GM23338 (cell line): ENCODE measurements at regions not wholly inside any gene's neighbourhood (a gene's known extent, or its start where the extent isn't known, plus 50 kb on each side); places are given as distances from the start of the nearest gene placed in this dataset.

Source experiments
- ATAC-seq: fragments of 200-7000 bp; cut with Tn5 transposase; 3 replicates; pipeline ENCODE4 v1.9.1; 2020
- DNase-seq: peaks from one replicate; pipeline ENCODE4 v3.0.0-alpha.2; 2015; ENCODE audit warnings: low spot score
- H2AFZ ChIP-seq: fragments of 200-600 bp; sonication (generic); 2 replicates; pipeline ENCODE4 v1.8.0; 2016; ENCODE audit warnings: antibody characterized with exemption, mild to moderate bottlenecking, moderate library complexity
- H3F3A ChIP-seq: fragments of 200-600 bp; sonication (generic); replicated peaks from 2 replicates; pipeline ENCODE4 v1.8.0; 2017; ENCODE audit warnings: antibody characterized with exemption, mixed run types, low read depth
- H3K27ac ChIP-seq: fragments of 200-600 bp; sonication (generic); 2 replicates; pipeline ENCODE4 v1.6.1; 2016; ENCODE audit warnings: low read depth
- H3K27me3 ChIP-seq: fragments of 200-600 bp; sonication (generic); 2 replicates; pipeline ENCODE4 v1.8.0; 2016; ENCODE audit warnings: mild to moderate bottlenecking, mixed run types, moderate library complexity; ENCODE audit not compliant: insufficient read depth
- H3K36me3 ChIP-seq: fragments of 200-600 bp; sonication (generic); 2 replicates; pipeline ENCODE4 v1.8.0; 2016; ENCODE audit warnings: mild to moderate bottlenecking; ENCODE audit not compliant: insufficient read depth
- H3K4me1 ChIP-seq: fragments of 200-600 bp; sonication (generic); 2 replicates; pipeline ENCODE4 v1.8.0; 2016; ENCODE audit warnings: mild to moderate bottlenecking, moderate library complexity; ENCODE audit not compliant: insufficient read depth
- H3K4me2 ChIP-seq: fragments of 200-600 bp; sonication (generic); 2 replicates; pipeline ENCODE4 v1.7.1; 2017; ENCODE audit warnings: mixed run types
- H3K4me3 ChIP-seq: fragments of 200-600 bp; sonication (generic); 2 replicates; pipeline ENCODE4 v1.6.1; 2016; ENCODE audit warnings: mixed run types
- H3K79me2 ChIP-seq: fragments of 200-600 bp; sonication (generic); replicated peaks from 2 replicates; pipeline ENCODE4 v1.8.0; 2017; ENCODE audit warnings: mild to moderate bottlenecking; ENCODE audit not compliant: insufficient read depth
- H3K9me2 ChIP-seq: fragments of 200-600 bp; sonication (generic); 2 replicates; pipeline ENCODE4 v1.8.0; 2017; ENCODE audit not compliant: insufficient read depth
- H4K20me1 ChIP-seq: fragments of 200-600 bp; sonication (generic); replicated peaks from 2 replicates; pipeline ENCODE4 v1.8.0; 2017; ENCODE audit warnings: mild to moderate bottlenecking; ENCODE audit not compliant: insufficient read depth
- H3K27ac Mint-ChIP-seq: 2 replicates; pipeline ENCODE4 v1.8.0; 2020; ENCODE audit warnings: inconsistent platforms, mild to moderate bottlenecking, moderate library complexity, mixed read lengths
- H3K27me3 Mint-ChIP-seq: 3 replicates; pipeline ENCODE4 v1.8.0; 2022; ENCODE audit warnings: low read depth, mild to moderate bottlenecking, moderate library complexity, mixed read lengths, inconsistent platforms; ENCODE audit not compliant: insufficient read depth, poor library complexity
- H3K36me3 Mint-ChIP-seq: 3 replicates; pipeline ENCODE4 v1.8.0; 2021; ENCODE audit warnings: low read depth, mild to moderate bottlenecking, inconsistent platforms, moderate library complexity, mixed read lengths
- H3K4me1 Mint-ChIP-seq: 3 replicates; pipeline ENCODE4 v1.8.0; 2020; ENCODE audit warnings: mild to moderate bottlenecking, inconsistent platforms, mixed read lengths
- H3K4me3 Mint-ChIP-seq: 3 replicates; pipeline ENCODE4 v1.8.0; 2021; ENCODE audit warnings: moderate library complexity, mild to moderate bottlenecking, inconsistent platforms, mixed read lengths
- H3K9me3 Mint-ChIP-seq: 3 replicates; pipeline ENCODE4 v1.8.0; 2020; ENCODE audit warnings: moderate library complexity, mild to moderate bottlenecking, inconsistent platforms, mixed read lengths
- EZH2 ChIP-seq: fragments of 200-600 bp; sonication (generic); IDR thresholded peaks from one replicate; pipeline ENCODE4 v1.8.0; 2017; ENCODE audit warnings: antibody characterized with exemption, mild to moderate bottlenecking, low read depth; ENCODE audit not compliant: unreplicated experiment
- EZH2phosphoT487 ChIP-seq: fragments of 200-600 bp; sonication (generic); IDR thresholded peaks from one replicate; pipeline ENCODE4 v1.8.1; 2018; ENCODE audit warnings: antibody characterized with exemption; ENCODE audit not compliant: unreplicated experiment
- NANOG ChIP-seq: IDR thresholded peaks from 2 replicates; pipeline ENCODE4 v1.6.1; 2016; ENCODE audit warnings: antibody characterized with exemption, borderline replicate concordance
- STAT1 ChIP-seq: IDR thresholded peaks from one replicate; pipeline ENCODE4 v1.6.1; 2016; ENCODE audit warnings: antibody characterized with exemption; ENCODE audit not compliant: unreplicated experiment
- ZNF331 ChIP-seq: fragments of 250-450 bp; sonication (Bioruptor Pico); IDR thresholded peaks from 2 replicates; pipeline ENCODE4 v1.5.0; 2020; ENCODE audit warnings: low read depth, mild to moderate bottlenecking, moderate library complexity
- TF ChIP-seq, protein P1 (sequence below), 2 experiments: fragments of 200-600 bp in 1 of 2; sonication (generic) in 1 of 2; conservative IDR thresholded peaks; 2 replicates each; pipeline versions ENCODE4 v1.5.1 to v1.6.1; 2016 to 2017; ENCODE audit warnings: antibody characterized with exemption in 2 of 2, low read depth in 2 of 2, mild to moderate bottlenecking in 2 of 2, moderate library complexity in 1 of 2
- TF ChIP-seq, protein P2 (sequence below): fragments of 250-450 bp; sonication (Bioruptor Pico); IDR thresholded peaks from 2 replicates; pipeline ENCODE4 v1.5.0; 2020; ENCODE audit warnings: mild to moderate bottlenecking, moderate library complexity
- TF ChIP-seq, protein P3 (sequence below): IDR thresholded peaks from 2 replicates; pipeline ENCODE4 v1.6.1; 2016; ENCODE audit warnings: antibody characterized with exemption
- TF ChIP-seq, protein P4 (sequence below): IDR thresholded peaks from one replicate; pipeline ENCODE4 v1.6.1; 2018; ENCODE audit warnings: antibody characterized with exemption; ENCODE audit not compliant: unreplicated experiment

DNA sequence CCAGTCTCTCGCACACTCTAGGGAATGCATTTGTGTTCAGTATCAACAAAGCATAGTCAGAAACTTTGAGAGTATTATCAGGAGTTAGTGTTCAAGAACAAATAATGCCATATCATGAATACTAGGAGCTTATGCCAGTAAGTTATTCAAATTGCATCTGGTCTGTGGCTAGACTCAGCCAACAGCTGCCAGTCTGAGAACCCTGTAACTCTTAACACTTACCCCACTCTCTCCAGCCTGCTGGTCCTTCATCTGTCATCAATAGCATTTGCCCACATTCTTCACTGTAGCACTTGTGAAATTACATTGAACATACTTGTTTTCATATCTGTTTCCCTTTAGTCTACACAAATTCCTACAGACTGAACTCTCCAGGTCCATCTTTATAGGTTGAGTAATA is 1157.5 kb upstream of the RAG2 start:
- ATAC-seq = no peak
- Histone ChIP-seq H3K27me3 (no peaks in the 10 kb centered on the region), H3K9me2 (no peaks in the 10 kb centered on the region), H3K4me1 (no peaks in the 10 kb centered on the region), H3K4me3 (no peak overlapping the region), H3F3A (no peaks in the 10 kb centered on the region), H3K4me2 (no peak overlapping the region), H3K79me2 (no peaks in the 10 kb centered on the region), H4K20me1 (no peaks in the 10 kb centered on the region), H3K27ac (no peak overlapping the region), H3K36me3 (no peaks in the 10 kb centered on the region), H2AFZ (no peak overlapping the region)
- Mint-ChIP-seq H3K27ac (no peak overlapping the region), H3K4me1 (no peaks in the 10 kb centered on the region), H3K27me3 (no peaks in the 10 kb centered on the region), H3K36me3 (no peaks in the 10 kb centered on the region), H3K4me3 (no peak overlapping the region), H3K9me3 (peaks cover 8% of the 10 kb centered on the region; the same call in 1 of the 3 replicates)
- TF ChIP-seq, protein P1, sequence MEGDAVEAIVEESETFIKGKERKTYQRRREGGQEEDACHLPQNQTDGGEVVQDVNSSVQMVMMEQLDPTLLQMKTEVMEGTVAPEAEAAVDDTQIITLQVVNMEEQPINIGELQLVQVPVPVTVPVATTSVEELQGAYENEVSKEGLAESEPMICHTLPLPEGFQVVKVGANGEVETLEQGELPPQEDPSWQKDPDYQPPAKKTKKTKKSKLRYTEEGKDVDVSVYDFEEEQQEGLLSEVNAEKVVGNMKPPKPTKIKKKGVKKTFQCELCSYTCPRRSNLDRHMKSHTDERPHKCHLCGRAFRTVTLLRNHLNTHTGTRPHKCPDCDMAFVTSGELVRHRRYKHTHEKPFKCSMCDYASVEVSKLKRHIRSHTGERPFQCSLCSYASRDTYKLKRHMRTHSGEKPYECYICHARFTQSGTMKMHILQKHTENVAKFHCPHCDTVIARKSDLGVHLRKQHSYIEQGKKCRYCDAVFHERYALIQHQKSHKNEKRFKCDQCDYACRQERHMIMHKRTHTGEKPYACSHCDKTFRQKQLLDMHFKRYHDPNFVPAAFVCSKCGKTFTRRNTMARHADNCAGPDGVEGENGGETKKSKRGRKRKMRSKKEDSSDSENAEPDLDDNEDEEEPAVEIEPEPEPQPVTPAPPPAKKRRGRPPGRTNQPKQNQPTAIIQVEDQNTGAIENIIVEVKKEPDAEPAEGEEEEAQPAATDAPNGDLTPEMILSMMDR (conservative IDR thresholded peaks at IDR 0.05; ENCODE audit: low read depth in 2 of 2) = no peak
- TF ChIP-seq, protein P2, sequence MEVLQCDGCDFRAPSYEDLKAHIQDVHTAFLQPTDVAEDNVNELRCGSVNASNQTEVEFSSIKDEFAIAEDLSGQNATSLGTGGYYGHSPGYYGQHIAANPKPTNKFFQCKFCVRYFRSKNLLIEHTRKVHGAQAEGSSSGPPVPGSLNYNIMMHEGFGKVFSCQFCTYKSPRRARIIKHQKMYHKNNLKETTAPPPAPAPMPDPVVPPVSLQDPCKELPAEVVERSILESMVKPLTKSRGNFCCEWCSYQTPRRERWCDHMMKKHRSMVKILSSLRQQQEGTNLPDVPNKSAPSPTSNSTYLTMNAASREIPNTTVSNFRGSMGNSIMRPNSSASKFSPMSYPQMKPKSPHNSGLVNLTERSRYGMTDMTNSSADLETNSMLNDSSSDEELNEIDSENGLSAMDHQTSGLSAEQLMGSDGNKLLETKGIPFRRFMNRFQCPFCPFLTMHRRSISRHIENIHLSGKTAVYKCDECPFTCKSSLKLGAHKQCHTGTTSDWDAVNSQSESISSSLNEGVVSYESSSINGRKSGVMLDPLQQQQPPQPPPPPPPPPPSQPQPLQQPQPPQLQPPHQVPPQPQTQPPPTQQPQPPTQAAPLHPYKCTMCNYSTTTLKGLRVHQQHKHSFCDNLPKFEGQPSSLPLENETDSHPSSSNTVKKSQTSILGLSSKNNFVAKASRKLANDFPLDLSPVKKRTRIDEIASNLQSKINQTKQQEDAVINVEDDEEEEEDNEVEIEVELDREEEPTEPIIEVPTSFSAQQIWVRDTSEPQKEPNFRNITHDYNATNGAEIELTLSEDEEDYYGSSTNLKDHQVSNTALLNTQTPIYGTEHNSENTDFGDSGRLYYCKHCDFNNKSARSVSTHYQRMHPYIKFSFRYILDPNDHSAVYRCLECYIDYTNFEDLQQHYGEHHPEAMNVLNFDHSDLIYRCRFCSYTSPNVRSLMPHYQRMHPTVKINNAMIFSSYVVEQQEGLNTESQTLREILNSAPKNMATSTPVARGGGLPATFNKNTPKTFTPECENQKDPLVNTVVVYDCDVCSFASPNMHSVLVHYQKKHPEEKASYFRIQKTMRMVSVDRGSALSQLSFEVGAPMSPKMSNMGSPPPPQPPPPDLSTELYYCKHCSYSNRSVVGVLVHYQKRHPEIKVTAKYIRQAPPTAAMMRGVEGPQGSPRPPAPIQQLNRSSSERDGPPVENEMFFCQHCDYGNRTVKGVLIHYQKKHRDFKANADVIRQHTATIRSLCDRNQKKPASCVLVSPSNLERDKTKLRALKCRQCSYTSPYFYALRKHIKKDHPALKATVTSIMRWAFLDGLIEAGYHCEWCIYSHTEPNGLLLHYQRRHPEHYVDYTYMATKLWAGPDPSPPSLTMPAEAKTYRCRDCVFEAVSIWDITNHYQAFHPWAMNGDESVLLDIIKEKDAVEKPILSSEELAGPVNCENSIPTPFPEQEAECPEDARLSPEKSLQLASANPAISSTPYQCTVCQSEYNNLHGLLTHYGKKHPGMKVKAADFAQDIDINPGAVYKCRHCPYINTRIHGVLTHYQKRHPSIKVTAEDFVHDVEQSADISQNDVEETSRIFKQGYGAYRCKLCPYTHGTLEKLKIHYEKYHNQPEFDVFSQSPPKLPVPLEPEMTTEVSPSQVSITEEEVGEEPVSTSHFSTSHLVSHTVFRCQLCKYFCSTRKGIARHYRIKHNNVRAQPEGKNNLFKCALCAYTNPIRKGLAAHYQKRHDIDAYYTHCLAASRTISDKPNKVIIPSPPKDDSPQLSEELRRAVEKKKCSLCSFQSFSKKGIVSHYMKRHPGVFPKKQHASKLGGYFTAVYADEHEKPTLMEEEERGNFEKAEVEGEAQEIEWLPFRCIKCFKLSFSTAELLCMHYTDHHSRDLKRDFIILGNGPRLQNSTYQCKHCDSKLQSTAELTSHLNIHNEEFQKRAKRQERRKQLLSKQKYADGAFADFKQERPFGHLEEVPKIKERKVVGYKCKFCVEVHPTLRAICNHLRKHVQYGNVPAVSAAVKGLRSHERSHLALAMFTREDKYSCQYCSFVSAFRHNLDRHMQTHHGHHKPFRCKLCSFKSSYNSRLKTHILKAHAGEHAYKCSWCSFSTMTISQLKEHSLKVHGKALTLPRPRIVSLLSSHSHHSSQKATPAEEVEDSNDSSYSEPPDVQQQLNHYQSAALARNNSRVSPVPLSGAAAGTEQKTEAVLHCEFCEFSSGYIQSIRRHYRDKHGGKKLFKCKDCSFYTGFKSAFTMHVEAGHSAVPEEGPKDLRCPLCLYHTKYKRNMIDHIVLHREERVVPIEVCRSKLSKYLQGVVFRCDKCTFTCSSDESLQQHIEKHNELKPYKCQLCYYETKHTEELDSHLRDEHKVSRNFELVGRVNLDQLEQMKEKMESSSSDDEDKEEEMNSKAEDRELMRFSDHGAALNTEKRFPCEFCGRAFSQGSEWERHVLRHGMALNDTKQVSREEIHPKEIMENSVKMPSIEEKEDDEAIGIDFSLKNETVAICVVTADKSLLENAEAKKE (CRISPR knock-in tag) = no peak
- TF ChIP-seq ZNF331 (no peak), EZH2 (no peak), STAT1 (no peak), NANOG (no peak), EZH2phosphoT487 (no peak)
- TF ChIP-seq, protein P3, sequence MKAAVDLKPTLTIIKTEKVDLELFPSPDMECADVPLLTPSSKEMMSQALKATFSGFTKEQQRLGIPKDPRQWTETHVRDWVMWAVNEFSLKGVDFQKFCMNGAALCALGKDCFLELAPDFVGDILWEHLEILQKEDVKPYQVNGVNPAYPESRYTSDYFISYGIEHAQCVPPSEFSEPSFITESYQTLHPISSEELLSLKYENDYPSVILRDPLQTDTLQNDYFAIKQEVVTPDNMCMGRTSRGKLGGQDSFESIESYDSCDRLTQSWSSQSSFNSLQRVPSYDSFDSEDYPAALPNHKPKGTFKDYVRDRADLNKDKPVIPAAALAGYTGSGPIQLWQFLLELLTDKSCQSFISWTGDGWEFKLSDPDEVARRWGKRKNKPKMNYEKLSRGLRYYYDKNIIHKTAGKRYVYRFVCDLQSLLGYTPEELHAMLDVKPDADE = no peak
- TF ChIP-seq, protein P4, sequence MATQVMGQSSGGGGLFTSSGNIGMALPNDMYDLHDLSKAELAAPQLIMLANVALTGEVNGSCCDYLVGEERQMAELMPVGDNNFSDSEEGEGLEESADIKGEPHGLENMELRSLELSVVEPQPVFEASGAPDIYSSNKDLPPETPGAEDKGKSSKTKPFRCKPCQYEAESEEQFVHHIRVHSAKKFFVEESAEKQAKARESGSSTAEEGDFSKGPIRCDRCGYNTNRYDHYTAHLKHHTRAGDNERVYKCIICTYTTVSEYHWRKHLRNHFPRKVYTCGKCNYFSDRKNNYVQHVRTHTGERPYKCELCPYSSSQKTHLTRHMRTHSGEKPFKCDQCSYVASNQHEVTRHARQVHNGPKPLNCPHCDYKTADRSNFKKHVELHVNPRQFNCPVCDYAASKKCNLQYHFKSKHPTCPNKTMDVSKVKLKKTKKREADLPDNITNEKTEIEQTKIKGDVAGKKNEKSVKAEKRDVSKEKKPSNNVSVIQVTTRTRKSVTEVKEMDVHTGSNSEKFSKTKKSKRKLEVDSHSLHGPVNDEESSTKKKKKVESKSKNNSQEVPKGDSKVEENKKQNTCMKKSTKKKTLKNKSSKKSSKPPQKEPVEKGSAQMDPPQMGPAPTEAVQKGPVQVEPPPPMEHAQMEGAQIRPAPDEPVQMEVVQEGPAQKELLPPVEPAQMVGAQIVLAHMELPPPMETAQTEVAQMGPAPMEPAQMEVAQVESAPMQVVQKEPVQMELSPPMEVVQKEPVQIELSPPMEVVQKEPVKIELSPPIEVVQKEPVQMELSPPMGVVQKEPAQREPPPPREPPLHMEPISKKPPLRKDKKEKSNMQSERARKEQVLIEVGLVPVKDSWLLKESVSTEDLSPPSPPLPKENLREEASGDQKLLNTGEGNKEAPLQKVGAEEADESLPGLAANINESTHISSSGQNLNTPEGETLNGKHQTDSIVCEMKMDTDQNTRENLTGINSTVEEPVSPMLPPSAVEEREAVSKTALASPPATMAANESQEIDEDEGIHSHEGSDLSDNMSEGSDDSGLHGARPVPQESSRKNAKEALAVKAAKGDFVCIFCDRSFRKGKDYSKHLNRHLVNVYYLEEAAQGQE = no peak
- DNase-seq = no peak
